H4 (cell line): ENCODE measurements at regions not wholly inside any gene's neighbourhood (a gene's known extent, or its start where the extent isn't known, plus 50 kb on each side); places are given as distances from the start of the nearest gene placed in this dataset.

Experiments
- DNase-seq: peaks from one replicate; pipeline ENCODE4 v3.0.0-alpha.2; 2015; ENCODE audit warnings: low spot score

DNA sequence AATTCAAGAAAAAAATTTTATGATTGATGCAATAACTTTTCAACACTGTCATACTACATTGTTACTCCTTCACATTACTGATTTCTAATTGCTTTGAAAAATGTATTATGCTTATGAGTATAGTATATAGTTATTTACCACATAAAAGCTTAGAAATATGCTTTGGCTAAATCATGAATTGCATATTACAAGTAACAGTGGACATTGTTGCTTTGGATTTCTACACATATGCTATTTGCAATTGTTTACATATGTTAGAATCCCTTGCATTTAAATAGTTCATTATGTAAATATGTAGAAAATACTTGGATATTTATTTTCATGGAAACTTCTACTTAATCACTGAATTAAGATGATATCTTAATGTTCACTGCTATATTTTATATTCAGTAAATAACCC is 577.5 kb downstream of the QKI start:
- no peak for DNase-seq

DNA sequence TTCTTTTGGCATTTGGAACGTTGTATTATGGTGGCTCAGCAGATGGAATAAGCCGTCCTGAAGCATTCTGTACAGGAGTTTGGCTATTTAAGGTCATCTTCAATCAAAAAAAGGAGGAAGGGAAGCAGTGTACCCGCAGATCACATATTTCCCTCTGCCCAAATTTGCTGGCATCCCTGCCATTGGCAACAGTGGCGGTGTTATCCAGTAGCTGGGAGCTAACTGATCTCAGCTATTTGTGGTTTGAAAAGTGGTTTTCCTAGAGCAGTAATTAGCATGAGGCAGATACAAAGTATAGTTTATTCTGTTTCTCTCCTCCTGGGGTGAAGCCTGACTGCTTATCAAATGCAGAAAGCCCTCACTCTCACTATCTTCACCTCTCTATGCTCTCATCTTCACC is 576.8 kb downstream of the QKI start:
- DNase-seq, result no peak

DNA sequence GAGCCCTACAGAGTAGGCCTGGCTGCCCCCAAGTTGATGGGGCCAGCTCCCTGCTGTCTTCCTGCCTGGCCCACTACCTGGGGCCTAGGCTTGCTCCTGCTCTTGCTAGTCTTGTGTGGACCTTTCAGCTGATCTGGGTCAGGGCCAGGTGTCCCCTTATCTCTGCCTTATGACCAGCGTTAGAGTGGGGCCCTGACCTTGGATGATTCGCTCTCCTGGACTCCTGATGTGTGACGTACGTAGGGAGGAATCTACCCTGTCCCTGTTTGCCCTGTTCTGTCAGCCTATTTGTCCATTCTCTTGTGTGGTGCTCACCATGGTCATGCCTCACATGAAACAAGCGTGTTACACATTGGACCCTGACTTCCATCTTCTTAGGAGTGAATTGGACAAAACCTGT is 571.8 kb downstream of the QKI start:
- DNase-seq, result no peak

DNA sequence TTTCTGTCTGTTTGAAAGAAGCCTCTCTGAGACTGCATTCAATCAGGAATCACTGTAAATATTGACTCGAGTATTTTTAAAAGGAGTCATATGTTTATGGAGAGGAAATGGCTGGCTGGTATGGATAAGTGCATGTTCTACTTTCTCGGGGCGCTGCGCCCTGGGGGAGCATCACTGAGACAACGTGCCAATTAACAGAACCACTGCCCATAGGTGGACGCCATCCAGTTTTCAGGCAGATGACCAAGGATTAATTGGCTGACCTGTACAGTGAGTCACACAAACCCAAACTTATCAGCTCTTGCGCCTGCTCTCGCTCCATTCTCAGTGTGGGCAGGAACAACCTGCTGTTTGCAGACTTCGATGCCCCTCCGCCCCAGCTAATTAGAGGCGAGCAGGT is 571.2 kb downstream of the QKI start:
- no peak for DNase-seq

DNA sequence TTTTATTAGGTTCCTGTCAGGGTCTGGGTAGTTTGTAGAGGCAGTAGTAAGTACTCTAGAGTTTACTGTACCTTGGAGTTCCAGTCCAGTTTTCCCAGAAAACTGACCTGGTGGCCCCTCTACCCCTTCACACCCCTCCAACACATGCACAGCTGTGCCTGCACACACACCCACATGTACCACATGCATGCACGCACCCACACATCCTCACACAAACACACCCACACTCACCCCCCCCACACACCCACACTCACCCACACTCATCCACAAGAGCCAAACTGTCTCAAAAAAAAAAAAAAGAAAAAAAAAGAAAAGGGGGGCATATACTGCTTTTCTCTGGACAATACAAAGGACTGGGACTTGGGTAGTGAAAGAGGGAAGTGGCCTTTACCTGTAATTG is 570.5 kb downstream of the QKI start:
- DNase-seq, result no peak

DNA sequence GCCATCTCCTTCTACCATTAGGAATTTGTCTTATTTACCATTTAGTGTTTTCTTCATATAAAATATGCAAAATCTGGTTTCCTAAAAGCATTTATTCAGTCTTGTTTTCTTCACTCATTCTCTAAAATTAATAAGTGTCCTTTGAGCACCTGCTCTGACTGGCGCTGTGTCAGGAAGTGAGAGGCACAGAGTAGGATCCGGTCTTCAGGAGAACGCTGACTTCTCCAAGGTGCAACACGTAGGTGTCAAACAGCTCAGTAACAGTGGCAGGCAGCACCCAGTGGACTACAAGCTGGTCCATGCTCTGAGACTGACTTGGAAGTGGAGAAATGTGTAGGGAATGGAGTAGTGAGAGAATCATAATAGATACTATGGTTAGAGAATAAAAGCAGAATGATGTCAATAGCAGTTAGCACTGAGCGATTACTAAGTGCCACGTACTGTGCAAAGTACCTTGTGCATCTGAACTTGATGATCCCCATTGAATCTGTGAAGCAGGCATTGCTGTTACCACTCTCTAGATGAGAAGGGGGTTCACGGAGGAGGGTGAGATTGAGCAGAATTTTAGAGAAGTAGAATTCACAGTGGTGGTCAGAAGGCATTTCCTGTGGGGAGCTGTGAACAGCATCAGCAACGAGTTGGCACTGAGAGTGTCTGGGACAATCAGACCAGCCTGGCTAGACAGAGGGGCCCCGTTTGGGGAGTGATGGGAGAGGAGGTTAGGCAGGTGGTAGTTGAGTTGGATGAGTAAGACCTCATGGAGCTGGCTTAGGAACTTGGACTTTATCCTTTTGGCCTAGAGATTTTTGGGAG is 569.8 kb downstream of the QKI start:
- DNase-seq, result no peak

DNA sequence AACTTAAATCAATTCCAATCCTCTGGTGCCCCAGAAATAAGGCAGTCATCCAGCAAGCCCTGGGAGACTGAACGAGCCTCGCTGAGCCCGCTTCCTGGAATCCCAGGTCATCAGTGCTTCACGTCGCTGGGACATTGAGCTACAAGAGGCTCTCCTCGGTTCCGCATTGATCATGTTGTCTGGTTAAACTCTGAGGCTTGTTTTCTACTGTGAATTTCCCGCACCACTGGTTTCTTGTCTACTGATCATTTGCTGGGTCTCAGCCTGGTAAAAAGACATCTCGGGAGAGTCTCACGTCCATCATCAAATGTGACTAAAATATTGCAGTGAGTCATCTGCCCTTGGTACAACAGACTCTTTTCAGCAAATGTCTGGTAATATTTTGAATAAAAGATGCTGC is 569.2 kb downstream of the QKI start:
- no peak for DNase-seq

DNA sequence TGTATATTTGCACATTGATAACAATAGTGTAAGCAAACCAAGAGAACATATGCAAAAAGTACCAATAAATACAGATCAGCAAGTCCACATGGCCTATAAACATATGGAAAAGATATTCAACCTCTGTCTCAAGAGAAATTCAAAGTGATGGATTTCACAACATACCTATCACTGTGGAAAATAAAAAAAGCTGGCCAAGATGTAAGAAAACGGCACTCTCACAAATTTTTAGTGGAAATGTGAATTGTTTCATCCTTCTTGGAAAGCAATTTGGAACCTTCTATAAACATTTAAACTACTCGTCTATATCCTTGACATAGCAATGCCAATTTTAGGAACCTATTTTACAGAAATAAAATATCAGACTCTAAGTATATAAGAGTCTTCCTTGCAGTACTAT is 559.8 kb downstream of the QKI start:
- DNase-seq, result no peak

DNA sequence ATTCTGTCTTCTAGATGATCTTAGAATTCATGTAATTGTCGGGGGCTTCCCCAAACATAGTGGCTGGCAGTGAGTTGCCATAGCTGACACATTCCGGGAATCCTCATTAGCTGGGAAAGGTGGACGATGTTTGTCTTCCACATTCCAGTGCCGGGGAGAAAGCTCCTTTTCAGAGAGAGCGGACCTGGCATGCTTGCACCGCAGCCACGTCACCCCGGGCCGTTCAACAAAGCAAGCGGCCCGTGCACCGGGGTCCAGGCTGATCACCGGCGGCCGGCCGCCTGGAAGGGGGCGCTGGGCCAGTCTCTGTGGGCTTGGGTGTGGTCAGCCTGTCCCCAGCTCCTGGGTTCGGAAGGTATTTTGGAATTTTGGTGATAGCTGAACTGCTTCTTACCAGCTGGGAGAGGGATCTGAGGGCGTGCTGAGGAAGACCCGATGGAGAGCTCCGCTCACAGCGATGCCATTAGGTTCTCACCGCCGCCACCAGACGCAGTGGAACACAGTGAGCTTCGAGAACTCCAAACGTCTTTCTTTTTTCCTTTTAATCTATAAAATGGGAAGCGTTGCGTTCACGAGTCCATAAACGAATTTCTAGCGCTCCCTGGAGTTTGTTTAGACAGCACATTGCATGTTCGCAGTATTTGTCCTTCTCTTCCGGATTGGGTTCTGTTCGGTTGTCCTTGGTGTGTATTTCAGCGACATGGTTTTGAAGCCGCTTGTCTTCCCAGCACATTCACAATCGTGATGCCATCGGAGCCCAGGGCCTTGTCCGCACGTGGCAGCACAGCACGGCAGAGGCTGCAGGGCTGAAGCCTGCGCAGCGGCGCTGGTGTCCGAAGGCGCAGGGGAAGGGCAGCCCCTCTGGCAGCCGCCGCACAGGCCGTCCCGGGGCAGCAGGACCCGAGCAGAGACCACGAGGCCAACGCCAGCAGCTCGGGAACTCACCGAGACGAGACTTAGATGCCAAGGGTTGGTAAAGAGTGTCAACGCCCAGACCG is 557.6 kb downstream of the QKI start:
- DNase-seq, result no peak

DNA sequence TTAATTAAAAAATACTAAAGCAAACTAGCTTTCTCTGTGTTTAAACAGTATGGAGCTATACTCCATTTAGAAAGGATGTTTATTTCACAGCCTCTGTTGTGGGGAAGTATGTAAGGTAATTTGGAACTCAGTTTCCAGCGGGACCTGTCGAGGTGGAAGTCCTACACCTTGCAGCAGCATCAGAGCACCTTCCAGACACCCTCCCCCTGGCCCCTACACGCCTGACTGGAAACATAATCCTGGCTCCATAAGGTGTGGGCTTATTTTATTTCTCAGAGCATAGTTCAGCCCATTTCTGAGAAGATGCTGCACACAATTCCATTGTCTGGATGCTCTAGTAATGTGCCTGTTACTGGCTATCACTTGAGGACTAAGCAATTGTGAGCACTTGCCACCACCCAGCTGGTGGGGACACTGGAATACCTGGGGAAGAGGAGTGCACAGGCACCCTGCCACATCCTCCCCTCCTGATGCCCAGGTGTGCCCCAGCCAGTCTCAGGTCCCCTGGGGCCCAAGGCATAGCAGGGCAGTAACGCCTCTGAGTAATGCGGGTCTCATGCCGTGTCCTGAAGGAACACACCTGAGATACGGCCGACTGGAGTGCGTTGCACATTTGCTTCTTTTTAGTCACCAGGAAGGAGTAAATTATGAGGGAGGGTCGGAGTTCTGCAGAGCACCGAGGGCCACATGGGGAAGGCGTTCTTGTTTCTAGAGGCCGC is 556.5 kb downstream of the QKI start:
- DNase-seq, result no peak

DNA sequence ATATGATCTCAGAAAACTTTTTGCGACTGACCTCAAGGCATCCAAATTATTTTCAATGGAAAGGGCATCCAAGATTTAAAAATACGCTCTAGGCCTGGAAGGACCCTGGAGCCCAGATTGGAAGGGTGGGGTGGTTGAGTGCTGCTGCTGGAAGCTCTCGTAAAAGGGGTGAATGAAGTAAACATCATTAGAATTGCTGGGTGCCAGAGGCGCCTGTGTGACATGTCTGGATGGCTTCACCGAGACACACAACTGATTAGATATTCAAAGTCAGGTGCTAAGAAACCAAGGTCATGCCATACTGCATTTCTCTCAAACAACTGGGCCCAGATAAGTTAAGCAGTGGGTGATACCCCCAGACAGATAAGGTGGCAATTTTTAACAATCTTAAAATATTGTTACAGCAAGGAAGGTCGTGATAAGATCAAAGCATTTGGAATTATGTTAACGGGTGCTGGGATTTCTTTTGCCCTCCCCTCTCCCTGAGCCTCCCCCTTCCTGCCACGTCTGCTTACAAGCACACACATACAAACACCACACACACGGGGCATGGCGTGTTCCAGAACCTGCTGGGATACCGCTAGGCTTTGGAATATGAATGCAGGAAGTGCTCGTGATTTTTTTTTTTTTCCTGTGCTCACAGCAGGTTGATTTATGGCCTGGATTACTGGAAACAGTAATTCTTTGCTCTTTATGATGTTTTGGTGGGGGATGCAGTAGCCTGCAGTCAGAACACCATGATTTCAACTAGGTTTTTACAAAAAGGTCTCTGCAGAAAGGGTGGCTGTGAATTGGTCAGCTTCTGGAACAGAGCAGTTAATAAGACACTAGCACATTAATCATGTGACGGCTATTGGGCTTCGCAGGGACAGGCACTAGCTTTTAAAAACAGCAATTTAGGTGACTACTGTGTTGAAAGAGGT is 551.2 kb downstream of the QKI start:
- DNase-seq, result no peak

DNA sequence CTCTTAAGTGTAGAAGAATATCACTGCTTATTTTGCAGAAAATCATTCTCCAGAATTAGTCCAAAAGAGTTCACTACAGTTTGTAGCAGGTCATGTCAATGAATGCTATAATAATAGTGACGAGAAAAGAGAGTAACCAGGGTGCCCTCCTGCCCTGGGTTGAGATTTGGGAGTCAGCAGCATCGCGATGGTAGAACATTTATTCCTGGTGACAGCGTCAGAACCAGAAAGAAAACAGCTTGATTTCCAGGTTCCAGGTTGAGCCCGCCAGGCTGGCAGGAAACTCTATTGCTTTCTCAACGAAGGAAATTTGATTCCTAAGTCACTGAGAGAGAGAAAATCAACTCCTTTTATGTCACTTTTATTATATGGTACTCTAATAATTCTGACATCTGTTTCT is 550.3 kb downstream of the QKI start:
- no peak for DNase-seq

DNA sequence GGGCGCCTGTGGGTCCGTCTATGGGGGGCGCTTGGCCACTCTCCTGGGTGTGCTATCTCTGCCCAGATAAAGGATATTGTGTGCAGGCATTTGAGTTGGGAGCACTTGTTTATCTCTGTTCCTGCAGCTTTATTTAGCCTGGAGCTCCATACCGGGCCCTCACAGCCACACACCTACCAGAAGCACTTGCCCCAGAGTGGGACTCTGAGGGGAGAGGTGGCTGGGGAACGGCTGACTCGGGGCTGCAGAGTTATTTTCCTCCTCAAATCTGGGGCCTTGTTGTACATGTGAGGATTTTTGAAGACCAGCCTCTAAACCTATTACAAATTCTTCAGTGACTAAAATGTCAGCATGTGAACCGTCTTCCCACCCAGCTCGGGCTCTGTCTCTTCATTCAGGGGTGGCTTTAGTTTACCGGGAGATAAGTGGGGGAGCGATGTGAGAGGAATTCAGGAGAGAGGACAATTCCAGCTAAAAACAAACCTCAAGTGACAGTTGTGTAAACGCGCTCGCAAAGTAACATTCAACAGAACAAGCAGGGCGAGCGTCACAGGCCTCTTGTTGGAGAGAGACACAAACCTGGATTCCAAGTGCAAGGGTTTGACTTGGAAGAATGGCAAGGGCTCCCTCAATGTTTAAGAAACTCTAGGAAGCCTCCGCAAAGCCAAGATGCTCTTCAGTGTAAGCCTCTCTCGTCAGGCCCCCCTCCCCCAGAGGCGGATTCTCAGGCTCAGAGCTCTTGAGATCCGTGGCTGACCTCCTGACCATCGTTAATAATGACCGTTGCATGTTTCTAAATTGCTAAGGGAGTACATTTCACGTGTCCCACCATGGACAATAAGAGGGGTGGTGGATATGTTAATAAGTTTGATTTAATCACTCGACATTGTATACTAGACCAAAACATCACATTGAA is 548.9 kb downstream of the QKI start:
- DNase-seq, result no peak

DNA sequence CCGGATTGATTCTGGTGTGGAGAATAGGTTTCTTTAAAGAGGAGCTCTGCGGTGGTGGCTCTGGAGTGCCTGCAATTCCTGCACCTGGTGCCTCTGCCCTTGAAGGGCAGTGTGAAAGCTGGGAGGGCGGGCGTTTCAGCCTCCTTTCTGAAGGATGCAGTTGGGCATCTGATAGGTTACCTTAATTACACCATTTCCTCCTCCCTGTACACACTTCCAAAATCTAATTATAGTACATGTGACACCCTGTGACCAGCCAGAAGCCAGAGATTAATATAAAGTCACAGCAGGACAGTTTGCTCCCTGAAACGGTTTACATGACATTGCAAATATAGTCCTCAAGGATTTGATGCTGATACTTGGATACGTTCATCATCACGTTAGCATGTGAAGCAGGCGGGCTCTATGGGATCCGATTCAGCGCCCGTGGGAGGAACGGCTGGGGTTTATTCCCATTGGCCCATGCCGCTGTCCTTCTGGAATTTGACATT is 548.2 kb downstream of the QKI start:
- no peak for DNase-seq

DNA sequence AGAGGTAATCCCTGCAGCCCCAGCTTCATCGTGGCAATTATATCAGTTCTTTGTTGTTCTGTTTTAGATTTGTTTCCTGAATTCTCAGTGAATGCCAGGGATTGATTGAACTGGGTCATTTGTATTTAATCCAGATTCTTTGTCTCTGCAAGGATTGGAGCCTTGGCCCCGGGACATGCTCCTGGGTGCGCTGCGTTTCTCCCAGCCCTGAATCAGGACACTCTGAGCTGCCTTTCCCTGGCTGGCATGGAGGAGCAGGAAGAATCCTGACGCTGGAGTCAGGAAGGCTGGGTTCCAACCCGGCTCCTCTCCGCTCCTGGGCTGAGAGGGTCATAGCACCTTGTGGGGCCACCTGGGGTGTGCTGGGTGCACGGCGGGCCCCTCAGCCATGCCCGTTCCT is 545.6 kb downstream of the QKI start:
- no peak for DNase-seq

DNA sequence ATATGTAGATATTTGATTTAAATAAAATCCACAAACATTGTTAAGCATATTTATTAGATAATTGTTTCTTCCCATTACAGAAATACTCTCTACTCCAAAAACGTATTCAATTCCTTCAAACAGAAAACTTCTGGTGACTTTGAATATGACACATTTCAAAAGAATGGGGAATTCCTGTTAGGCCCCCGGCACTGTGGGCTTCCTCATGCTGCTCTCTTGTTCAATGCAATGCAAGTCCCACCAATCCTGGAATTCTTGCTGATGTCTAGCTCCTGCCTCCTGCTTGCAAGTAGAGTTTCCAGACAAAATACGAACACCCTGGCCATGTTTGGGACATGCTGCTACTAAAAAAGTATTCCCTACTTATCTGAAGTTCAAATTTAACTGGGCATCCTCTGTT is 544.1 kb downstream of the QKI start:
- DNase-seq, result no peak

DNA sequence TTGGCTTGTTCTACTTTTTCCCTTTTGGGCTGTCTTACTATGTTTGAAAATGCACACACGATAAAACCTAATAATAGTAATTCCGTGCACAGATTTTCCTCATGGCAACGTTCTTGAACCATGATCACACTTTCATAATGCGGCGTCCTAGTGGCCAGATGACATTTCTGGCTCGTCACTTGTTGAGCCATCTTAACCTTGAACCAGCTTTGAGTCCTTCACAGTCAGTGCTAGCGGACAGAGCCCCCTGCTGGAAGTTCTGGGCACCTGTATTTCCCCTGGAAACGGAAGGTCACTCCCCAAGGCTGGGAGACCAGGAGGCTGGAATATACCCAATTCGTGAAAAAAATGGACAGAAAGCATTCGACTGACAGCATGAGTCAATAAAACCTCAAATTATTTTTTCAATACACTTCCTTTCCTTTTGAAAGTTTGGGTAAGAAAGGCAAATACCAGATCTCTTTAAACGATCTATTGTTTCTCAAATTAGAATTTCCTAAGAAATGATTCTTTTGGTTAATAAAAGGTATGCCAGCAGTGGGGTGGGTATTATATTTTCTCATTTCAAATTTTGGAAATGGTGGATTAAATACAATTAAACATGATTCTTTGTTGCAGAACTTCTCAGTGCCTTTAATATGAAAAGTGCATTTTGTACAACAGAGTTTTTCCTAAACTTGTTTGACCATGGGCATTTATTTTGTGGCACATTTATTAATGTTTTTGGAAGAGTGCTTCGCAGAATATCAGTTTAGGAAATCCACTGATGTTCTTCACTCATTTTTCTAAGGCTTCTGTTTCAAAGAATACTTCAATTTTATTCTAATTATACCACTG is 542.3 kb downstream of the QKI start:
- DNase-seq, result peak; percentile 66

DNA sequence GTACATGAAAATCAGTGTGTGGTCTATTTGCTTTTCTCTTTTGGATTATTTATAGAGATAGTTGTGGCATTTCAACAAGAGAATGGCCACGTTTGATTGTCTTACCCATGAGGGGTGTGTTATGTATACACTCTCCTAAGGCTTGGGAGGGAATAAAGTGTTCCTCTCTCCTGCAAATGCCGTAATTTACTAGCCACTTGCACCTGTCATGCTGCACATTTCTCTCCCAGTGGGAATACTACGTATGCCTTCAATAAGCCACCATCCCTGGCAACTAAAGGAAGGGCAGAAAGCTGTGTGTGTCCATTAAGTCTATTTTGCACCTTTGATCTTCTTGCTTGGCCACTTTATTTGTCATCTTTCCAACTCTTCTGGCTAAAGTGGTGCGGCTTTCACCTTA is 541.2 kb downstream of the QKI start:
- no peak for DNase-seq

DNA sequence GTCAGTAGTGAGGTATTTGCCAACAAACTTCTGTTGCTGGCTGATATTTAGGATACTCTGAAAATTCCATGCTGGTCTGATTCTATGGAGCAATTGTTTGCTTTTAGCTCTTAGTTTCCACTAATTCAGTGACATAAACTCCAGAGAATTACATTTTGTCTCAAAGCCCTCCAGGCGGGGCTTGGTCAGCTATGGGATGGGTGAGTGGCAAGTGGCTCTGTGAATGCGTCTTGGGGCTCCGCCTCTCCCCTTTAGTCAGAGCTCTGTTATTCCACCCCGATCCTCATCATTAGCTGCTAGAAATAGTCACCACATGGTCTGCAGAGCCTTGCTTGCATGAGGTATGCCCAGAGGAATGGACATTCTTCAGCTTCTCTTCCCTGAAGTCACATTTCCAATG is 540.6 kb downstream of the QKI start:
- no peak for DNase-seq
